Astrocyte (in vitro differentiated cells and primary cell): ENCODE measurements at regions not wholly inside any gene's neighbourhood (a gene's known extent, or its start where the extent isn't known, plus 50 kb on each side); places are given as distances from the start of the nearest gene placed in this dataset.

Experiments used
- DNase-seq: peaks from one replicate; pipeline ENCODE4 v3.0.0-alpha.2; 2010; ENCODE audit warnings: low read depth
- FAIRE-seq: peaks from 2 replicates; lab custom pipeline; 2011; peaks lifted over from hg19 to GRCh38; lab: Jason Lieb, UNC
- H2AFZ ChIP-seq: 2 replicates; pipeline ENCODE4 v1.6.0; 2012; ENCODE audit warnings: low read depth, low read length, inconsistent platforms
- H3K27ac ChIP-seq: 2 replicates; pipeline ENCODE4 v1.5.1; 2011; ENCODE audit warnings: low read depth, low read length, inconsistent platforms
- H3K27me3 ChIP-seq: 2 replicates; pipeline ENCODE4 v1.6.0; 2011; ENCODE audit warnings: low read length, inconsistent platforms; ENCODE audit not compliant: insufficient read depth
- H3K36me3 ChIP-seq: 2 replicates; pipeline ENCODE4 v1.5.1; 2011; ENCODE audit warnings: low read length, inconsistent platforms; ENCODE audit not compliant: insufficient read depth
- H3K4me1 ChIP-seq: 2 replicates; pipeline ENCODE4 v1.5.1; 2011; ENCODE audit warnings: low read length, inconsistent platforms; ENCODE audit not compliant: insufficient read depth
- H3K4me2 ChIP-seq: 2 replicates; pipeline ENCODE4 v1.6.0; 2012; ENCODE audit warnings: low read length, inconsistent platforms
- H3K4me3 ChIP-seq: 2 replicates; pipeline ENCODE4 v1.5.1; 2011; ENCODE audit warnings: low read depth, mild to moderate bottlenecking, low read length, inconsistent platforms; ENCODE audit not compliant: insufficient read depth
- H3K79me2 ChIP-seq: 2 replicates; pipeline ENCODE4 v1.6.0; 2012; ENCODE audit warnings: mild to moderate bottlenecking, low read length, inconsistent platforms; ENCODE audit not compliant: insufficient read depth
- H3K9ac ChIP-seq: 2 replicates; pipeline ENCODE4 v1.6.0; 2012; ENCODE audit warnings: mild to moderate bottlenecking, low read length, inconsistent platforms
- H3K9me3 ChIP-seq: 2 replicates; pipeline ENCODE4 v1.5.1; 2012; ENCODE audit warnings: low read depth, mild to moderate bottlenecking, low read length, inconsistent platforms; ENCODE audit not compliant: insufficient read depth
- H4K20me1 ChIP-seq: 2 replicates; pipeline ENCODE4 v1.6.0; 2012; ENCODE audit warnings: low read length, inconsistent platforms; ENCODE audit not compliant: insufficient read depth
- H3K27ac Mint-ChIP-seq: one replicate; pipeline ENCODE4 v1.8.0; 2021; ENCODE audit warnings: mild to moderate bottlenecking, mixed read lengths; ENCODE audit not compliant: unreplicated experiment
- H3K27me3 Mint-ChIP-seq: one replicate; pipeline ENCODE4 v1.8.0; 2021; ENCODE audit warnings: low read depth, mixed read lengths; ENCODE audit not compliant: unreplicated experiment
- H3K36me3 Mint-ChIP-seq: one replicate; pipeline ENCODE4 v1.8.0; 2021; ENCODE audit warnings: low read depth, mixed read lengths; ENCODE audit not compliant: unreplicated experiment
- H3K4me1 Mint-ChIP-seq: one replicate; pipeline ENCODE4 v1.8.0; 2021; ENCODE audit warnings: low read depth, mixed read lengths; ENCODE audit not compliant: unreplicated experiment
- H3K4me3 Mint-ChIP-seq: one replicate; pipeline ENCODE4 v1.8.0; 2021; ENCODE audit warnings: mild to moderate bottlenecking, moderate library complexity, mixed read lengths; ENCODE audit not compliant: unreplicated experiment
- H3K9me3 Mint-ChIP-seq: one replicate; pipeline ENCODE4 v1.8.0; 2021; ENCODE audit warnings: mild to moderate bottlenecking, mixed read lengths; ENCODE audit not compliant: unreplicated experiment
- CTCF ChIP-seq: IDR thresholded peaks from 2 replicates; pipeline ENCODE4 v1.5.1; 2011; ENCODE audit warnings: low read depth, mild to moderate bottlenecking, inconsistent platforms, low read length, moderate library complexity; ENCODE audit not compliant: insufficient read depth
- EZH2 ChIP-seq: IDR thresholded peaks from 2 replicates; pipeline ENCODE4 v1.6.1; 2012; ENCODE audit warnings: mild to moderate bottlenecking, low read length, inconsistent platforms; ENCODE audit not compliant: insufficient read depth

- no peak overlapping the region for H3K9ac ChIP-seq
- Mint-ChIP-seq H3K27ac (no peak overlapping the region), H3K27me3 (no peaks in the 10 kb centered on the region), H3K9me3 (peaks cover 9% of the 10 kb centered on the region), H3K4me3 (no peak overlapping the region), H3K4me1 (no peaks in the 10 kb centered on the region), H3K36me3 (no peaks in the 10 kb centered on the region)
- FAIRE-seq: no peak
- H3K4me1 ChIP-seq: no peaks in the 10 kb centered on the region
- H2AFZ ChIP-seq: no peak overlapping the region
- no peak overlapping the region for H3K4me2 ChIP-seq
- no peaks in the 10 kb centered on the region for H3K79me2 ChIP-seq
- H3K36me3 ChIP-seq: no peaks in the 10 kb centered on the region
- no peak overlapping the region for H3K27ac ChIP-seq
- no peak overlapping the region for H3K4me3 ChIP-seq
- TF ChIP-seq CTCF (no peak), EZH2 (no peak)
- no peak for DNase-seq
- peaks cover 13% of the 10 kb centered on the region for H3K9me3 ChIP-seq
- no peaks in the 10 kb centered on the region for H3K27me3 ChIP-seq
- no peaks in the 10 kb centered on the region for H4K20me1 ChIP-seq
Observed at GRCh38 chr12:127178052-127178451, 1088.9 kb upstream of the TMEM132C start.

- H2AFZ ChIP-seq: no peak overlapping the region
- DNase-seq: no peak
- Mint-ChIP-seq H3K36me3 (no peaks in the 10 kb centered on the region), H3K9me3 (peaks cover 8% of the 10 kb centered on the region), H3K27me3 (no peaks in the 10 kb centered on the region), H3K4me1 (no peaks in the 10 kb centered on the region), H3K4me3 (no peak overlapping the region), H3K27ac (no peak overlapping the region)
- no peaks in the 10 kb centered on the region for H3K4me1 ChIP-seq
- H3K36me3 ChIP-seq: no peaks in the 10 kb centered on the region
- no peaks in the 10 kb centered on the region for H4K20me1 ChIP-seq
- H3K9me3 ChIP-seq: peaks cover 13% of the 10 kb centered on the region
- no peaks in the 10 kb centered on the region for H3K79me2 ChIP-seq
- no peak for TF ChIP-seq CTCF
- TF ChIP-seq EZH2: no peak
- no peak overlapping the region for H3K9ac ChIP-seq
- H3K27me3 ChIP-seq: no peaks in the 10 kb centered on the region
- FAIRE-seq: no peak
- H3K4me2 ChIP-seq: no peak overlapping the region
- no peak overlapping the region for H3K4me3 ChIP-seq
- no peak overlapping the region for H3K27ac ChIP-seq
Observed at GRCh38 chr12:127178463-127178862, 1088.5 kb upstream of the TMEM132C start.

- H3K9me3 ChIP-seq: peaks cover 13% of the 10 kb centered on the region
- peaks cover 8% of the 10 kb centered on the region for H3K9me3 Mint-ChIP-seq
- no peaks in the 10 kb centered on the region for H3K4me1 ChIP-seq
- FAIRE-seq: peak; percentile 29
- H3K36me3 Mint-ChIP-seq: no peaks in the 10 kb centered on the region
- no peaks in the 10 kb centered on the region for H3K36me3 ChIP-seq
- H3K27ac Mint-ChIP-seq: no peak overlapping the region
- no peak overlapping the region for H3K9ac ChIP-seq
- H3K27me3 ChIP-seq: no peaks in the 10 kb centered on the region
- TF ChIP-seq EZH2: no peak
- no peak for TF ChIP-seq CTCF
- H3K27me3 Mint-ChIP-seq: no peaks in the 10 kb centered on the region
- no peak for DNase-seq
- no peaks in the 10 kb centered on the region for H3K4me1 Mint-ChIP-seq
- H3K4me3 ChIP-seq: no peak overlapping the region
- no peak overlapping the region for H3K4me2 ChIP-seq
- H3K4me3 Mint-ChIP-seq: no peak overlapping the region
- no peaks in the 10 kb centered on the region for H3K79me2 ChIP-seq
- no peaks in the 10 kb centered on the region for H4K20me1 ChIP-seq
- no peak overlapping the region for H2AFZ ChIP-seq
- no peak overlapping the region for H3K27ac ChIP-seq
Observed at GRCh38 chr12:127179176-127179575, 1087.8 kb upstream of the TMEM132C start.
